ENCODE measurements at regions not wholly inside any gene's neighbourhood (a gene's known extent, or its start where the extent isn't known, plus 50 kb on each side); places are given as distances from the start of the nearest gene placed in this dataset.

DNA sequence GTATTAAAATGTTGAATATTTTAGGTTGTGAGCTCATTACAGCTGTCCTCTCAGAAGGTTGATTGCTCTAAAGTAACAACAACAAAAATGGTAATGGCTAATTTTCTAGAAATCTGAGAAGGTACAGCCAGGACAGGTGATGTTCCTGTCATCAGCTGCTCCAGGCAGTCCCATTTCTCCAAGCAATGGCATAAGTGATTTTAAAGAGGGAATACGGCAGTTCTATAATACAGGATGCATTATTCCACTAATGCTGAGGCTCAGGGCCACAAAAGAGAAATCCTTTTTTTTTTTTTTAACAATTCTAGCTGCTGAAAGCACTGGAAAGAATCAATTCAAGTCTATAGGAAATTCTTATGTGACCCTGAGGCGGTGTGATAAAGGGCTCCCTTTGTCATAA is 199.9 kb downstream of the PMAIP1 start:
- TF ChIP-seq, protein P1, sequence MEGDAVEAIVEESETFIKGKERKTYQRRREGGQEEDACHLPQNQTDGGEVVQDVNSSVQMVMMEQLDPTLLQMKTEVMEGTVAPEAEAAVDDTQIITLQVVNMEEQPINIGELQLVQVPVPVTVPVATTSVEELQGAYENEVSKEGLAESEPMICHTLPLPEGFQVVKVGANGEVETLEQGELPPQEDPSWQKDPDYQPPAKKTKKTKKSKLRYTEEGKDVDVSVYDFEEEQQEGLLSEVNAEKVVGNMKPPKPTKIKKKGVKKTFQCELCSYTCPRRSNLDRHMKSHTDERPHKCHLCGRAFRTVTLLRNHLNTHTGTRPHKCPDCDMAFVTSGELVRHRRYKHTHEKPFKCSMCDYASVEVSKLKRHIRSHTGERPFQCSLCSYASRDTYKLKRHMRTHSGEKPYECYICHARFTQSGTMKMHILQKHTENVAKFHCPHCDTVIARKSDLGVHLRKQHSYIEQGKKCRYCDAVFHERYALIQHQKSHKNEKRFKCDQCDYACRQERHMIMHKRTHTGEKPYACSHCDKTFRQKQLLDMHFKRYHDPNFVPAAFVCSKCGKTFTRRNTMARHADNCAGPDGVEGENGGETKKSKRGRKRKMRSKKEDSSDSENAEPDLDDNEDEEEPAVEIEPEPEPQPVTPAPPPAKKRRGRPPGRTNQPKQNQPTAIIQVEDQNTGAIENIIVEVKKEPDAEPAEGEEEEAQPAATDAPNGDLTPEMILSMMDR (IDR thresholded peaks at IDR 0.05): no peak
- TF ChIP-seq POLR2A (IDR thresholded peaks at IDR 0.05) (no peak), POLR2AphosphoS5 (IDR thresholded peaks at IDR 0.05) (no peak)

Measured in breast epithelium (tissue), 3 donors.